HG02981 (cell line): ENCODE measurements at regions not wholly inside any gene's neighbourhood (a gene's known extent, or its start where the extent isn't known, plus 50 kb on each side); places are given as distances from the start of the nearest gene placed in this dataset.

Source experiments
- ATAC-seq: cut with Tn5 transposase; IDR thresholded peaks from one replicate; pipeline ENCODE4 v1.9.1; 2021; ENCODE audit warnings: mild to moderate bottlenecking, moderate library complexity; ENCODE audit not compliant: unreplicated experiment

GRCh38 chr11:92739491-92739890 is 230.0 kb upstream of the MTNR1B start:
- ATAC-seq: no peak

- ATAC-seq: no peak
Measured at GRCh38 chr11:92740276-92740675, 229.2 kb upstream of the MTNR1B start.

GRCh38 chr11:92744929-92745585 is 224.4 kb upstream of the MTNR1B start:
- no peak for ATAC-seq

GRCh38 chr11:92750794-92751193 is 218.7 kb upstream of the MTNR1B start:
- ATAC-seq: no peak

- no peak for ATAC-seq
Measured at GRCh38 chr11:92751594-92751993, 217.9 kb upstream of the MTNR1B start.

GRCh38 chr11:92752122-92752521 is 217.3 kb upstream of the MTNR1B start:
- ATAC-seq: no peak

- ATAC-seq: no peak
Measured at GRCh38 chr11:92753161-92753560, 216.3 kb upstream of the MTNR1B start.

GRCh38 chr11:92758241-92758780 is 211.1 kb upstream of the MTNR1B start:
- ATAC-seq: no peak

- no peak for ATAC-seq
Measured at GRCh38 chr11:92759571-92760214, 209.8 kb upstream of the MTNR1B start.

- ATAC-seq: no peak
Measured at GRCh38 chr11:92762121-92762540, 207.3 kb upstream of the MTNR1B start.

- ATAC-seq: no peak
Measured at GRCh38 chr11:92763336-92763735, 206.1 kb upstream of the MTNR1B start.

- ATAC-seq: no peak
Measured at GRCh38 chr11:92764128-92764527, 205.3 kb upstream of the MTNR1B start.

GRCh38 chr11:92765082-92765840 is 204.2 kb upstream of the MTNR1B start:
- ATAC-seq: no peak

GRCh38 chr11:92765965-92766371 is 203.5 kb upstream of the MTNR1B start:
- no peak for ATAC-seq

- no peak for ATAC-seq
Measured at GRCh38 chr11:92766698-92767097, 202.8 kb upstream of the MTNR1B start.

GRCh38 chr11:92767416-92767815 is 202.0 kb upstream of the MTNR1B start:
- no peak for ATAC-seq

- no peak for ATAC-seq
Measured at GRCh38 chr11:92768121-92768840, 201.2 kb upstream of the MTNR1B start.

- no peak for ATAC-seq
Measured at GRCh38 chr11:92769112-92769511, 200.3 kb upstream of the MTNR1B start.

- no peak for ATAC-seq
Measured at GRCh38 chr11:92770419-92770818, 199.0 kb upstream of the MTNR1B start.

- ATAC-seq: no peak
Measured at GRCh38 chr11:92770981-92771380, 198.5 kb upstream of the MTNR1B start.

GRCh38 chr11:92771701-92772100 is 197.8 kb upstream of the MTNR1B start:
- ATAC-seq: no peak
